GM21515 (cell line): ENCODE measurements at regions not wholly inside any gene's neighbourhood (a gene's known extent, or its start where the extent isn't known, plus 50 kb on each side); places are given as distances from the start of the nearest gene placed in this dataset.
"Not testable (repeated sequence)": the region's sequence is repeated elsewhere in the genome, so short reads cannot be mapped to it uniquely, and the experiment has no call there.

Experiments
- ATAC-seq: cut with Tn5 transposase; IDR thresholded peaks from one replicate; pipeline ENCODE4 v1.9.1; 2021; ENCODE audit not compliant: unreplicated experiment

DNA sequence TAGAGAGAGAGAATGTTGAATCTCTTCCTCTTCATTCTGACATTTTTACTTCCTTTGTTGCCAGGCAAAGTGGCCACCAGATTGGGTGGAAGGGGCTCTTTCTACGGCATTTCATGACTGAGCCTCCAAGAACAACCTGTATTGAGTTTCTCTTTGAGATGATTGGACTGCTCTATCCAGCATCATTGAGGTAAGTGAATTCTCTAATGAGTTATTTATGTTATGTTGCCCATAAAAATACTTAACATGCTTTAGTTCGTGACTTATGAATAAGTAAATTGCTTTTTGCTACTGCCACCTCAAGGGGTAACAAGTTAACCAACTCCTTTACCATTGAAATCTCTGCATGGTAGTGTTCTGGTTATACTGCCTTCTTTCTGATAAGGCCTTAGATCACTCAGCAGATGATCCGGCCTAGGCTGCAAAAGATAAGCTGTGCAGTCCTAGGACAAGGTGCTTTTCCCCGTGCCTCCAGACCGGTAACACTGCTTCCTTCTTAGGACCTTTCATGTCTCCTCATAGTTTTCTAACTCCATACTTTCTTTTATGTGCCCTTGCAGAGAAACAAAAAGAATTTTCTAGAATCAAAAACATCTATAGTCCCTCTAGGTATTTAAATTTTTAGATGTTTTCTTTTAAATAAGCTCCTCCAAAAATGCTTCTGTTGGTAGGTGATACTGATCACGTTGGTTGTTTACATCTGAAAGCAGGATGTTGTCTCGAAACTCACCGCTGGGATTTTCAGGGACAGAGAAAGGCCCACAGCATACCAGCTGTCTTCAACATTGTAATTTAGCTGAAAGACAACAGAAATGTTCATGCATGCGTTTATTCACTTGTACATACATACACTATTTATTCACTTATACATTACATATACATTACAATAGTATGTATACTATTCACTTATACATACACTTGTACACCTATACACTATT lies 157.1 kb upstream of the RBPJ start:
- no peak for ATAC-seq

DNA sequence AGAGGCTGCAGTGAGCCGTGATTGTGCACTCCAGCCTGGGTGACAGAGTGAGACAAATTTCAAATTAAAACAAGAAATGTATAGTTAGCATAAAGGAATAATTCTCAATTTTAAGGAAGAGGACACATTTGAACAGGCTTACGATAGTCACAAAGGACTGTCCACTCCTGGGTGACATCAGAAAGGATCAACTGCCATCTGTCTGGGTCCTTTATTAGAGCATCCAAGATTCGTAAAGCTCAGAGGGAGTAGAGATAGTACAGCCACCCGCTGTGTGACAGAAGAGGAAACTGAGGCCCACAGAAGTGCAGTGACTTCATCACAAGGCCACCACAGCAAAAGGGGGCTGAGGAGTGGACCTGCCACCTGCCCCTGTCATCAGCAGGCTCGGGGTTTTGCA lies 149.3 kb upstream of the RBPJ start:
- ATAC-seq: no peak

DNA sequence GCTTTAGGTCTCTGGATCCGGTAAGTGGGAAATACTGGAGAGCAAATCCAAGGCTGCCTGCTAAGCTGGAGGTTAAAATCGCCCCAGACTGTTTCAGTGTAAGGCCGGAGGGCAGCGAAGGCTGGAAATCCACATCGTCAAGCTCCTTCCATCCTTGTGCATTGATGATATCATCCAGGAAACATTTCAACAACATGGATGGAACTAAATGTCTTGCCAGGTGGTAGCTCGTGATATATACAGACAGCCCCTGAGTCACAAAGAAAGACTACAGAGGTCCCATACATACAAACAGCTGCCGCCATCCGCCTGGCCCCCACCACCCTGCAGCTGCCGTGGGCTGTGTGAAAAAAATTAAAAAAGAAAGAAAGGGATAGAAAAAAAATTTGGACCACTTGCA lies 148.9 kb upstream of the RBPJ start:
- ATAC-seq: no peak

DNA sequence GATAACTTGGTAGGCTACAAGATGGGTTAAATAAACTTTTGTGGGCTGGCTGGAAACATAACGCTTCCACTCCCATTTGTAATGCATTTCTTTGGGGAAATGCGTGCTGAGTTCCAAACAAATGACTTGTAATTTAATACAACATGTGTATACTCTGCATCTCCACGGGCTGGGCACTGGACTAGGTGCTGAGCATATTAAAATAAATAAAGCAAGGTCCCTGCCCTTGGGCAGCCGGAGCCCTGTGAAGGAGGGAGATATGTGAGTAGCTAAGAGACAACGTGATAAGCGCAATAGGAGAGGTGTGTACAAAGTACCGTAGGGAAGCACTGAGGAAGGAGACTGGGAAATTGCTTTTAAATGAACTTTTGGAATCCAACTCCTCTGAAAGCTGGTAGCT lies 147.2 kb upstream of the RBPJ start:
- no peak for ATAC-seq

DNA sequence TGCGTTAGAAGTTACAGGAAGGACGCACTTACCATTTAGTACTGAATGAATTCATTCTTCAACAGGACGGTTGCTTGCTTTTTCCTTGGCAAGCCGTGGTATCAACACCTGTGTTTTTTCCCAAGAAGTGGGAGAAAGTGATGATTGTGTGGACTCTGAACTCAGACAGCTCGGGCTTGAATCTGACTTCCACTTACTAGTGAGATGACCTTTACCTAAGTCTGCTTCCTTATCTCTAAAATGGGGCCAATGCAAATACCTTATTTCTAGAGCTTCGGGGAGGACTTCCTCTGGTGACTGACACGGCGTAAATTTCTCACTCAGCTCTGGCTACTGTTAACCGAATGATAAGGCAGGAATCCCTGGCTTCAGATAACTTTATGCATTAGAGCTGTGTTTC lies 146.8 kb upstream of the RBPJ start:
- ATAC-seq: no peak

DNA sequence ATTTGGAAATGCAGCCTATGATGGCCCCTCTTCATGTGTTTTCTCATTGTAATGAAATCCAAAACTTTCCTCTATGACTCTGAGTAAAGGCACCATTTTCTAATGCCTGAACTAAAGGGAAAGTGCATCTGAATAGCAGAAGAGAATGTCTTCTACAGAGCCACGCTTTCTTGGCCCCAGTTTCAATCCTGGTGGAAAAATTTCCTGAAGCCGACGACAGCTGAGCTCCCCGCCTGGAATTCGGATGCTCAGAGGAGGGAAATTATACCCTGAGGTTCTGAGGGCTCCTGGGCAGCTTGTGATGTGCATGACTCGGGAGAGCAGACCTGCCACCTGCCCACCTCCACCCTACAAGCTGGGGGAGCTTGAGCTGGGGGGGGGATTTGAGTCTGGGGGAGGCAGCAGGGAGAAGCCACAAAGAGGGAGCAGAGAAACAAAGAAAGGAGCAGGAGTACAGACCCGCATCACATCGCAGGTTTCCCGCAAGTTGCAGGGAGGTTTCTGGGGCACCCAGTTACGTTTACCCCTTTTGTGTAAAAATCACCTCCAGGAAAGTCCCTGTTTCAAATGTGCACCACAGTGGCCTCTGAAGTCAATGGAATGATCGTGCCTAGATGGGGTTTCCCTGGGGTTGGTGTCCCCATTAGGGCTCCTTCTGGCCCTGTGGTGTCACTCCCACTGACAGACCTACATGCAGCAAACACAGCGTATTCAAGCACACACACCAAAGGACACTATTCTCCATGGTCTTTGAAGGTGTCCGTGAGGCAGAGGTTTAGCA lies 145.6 kb upstream of the RBPJ start:
- no peak for ATAC-seq

DNA sequence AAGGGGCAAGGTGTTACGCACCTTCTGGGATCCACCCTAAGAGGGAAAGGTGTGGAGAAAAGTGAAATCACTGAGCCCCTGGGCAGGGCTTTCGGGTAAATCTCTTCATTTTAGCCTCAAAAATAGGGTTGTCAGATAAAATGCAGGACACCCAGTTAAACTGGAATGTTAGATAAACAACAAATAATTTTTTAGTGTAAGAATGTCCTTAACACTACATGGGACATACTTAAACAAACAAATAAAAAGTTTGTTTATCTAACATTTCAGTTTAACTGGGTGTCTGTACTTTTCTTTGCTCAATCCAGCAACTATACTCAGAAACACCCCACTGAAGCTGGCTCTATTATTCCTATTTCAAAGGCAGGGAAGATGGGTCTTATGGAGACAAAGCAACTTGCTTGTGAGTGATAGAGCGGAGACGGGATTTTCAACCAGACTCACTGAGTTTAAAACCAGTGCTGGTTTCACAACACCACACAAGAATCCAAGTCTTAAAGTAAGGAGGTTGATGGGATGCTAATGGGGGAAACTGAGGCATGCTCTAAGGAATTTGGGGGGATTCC lies 144.8 kb upstream of the RBPJ start:
- no peak for ATAC-seq

DNA sequence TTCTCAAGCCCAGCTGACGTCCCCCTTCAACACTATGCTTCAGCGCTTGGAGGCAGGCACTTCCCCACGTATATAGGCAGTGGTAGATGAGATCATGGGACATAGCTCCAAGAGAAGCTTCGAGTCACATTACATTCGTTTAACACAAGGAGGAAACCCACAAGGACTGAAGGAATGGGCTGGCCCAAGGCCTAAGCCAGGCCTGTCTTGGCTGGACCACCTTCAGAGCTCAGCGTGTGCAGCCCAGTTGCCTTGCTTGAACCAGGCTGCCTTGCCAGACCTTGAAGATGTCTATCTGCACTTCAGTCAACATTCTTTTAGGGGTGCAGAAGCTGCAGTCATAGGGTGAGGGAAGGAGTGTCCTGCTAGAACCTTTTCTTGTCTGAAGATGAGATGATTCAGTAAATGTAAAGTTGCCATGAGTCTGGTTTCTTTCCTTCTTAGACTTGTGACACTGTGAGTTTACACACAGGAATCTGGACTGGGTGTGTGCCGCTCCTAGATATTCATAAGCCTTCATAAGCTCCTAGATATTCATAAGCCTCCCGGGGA lies 144.1 kb upstream of the RBPJ start:
- ATAC-seq: no peak

DNA sequence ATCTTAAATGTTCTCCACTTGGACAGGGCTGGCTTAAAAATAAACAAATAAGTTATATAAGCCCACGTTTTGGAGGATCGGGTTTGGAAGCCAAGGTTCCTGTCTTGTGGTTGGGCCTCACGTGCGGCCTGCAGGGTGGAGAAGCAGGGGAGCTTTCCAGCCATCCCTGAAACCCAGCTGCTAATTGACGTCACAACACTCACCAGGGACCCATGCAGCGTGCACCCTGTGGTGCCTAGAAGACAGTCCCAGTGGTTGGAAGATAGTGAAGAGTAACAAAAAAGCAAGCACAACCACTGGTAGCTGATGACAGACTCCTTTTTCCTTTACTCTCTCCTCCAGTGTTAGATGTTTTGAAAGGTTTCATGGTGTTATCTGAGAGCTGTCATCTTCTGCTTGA lies 142.0 kb upstream of the RBPJ start:
- peak; percentile 33 for ATAC-seq

DNA sequence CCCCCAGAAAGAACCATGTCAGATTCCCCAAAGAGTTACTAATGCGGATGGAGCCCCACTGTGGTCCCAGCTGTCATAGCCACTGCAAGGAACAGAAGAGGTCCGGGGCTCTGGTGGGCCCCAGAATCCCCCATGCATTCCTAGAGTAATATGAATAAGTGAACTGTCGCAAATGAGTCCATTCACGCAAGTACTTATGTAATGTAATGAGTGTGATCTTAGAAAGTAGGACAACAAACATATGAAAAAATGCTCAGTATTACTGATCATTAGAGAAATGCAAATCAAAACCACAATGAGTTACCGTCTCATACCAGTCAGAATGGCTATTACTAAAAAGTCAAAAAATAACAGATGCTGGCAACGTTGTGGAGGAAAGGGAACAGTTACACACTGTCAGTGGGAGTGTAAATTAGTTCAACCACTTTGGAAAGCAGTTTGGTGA lies 141.5 kb upstream of the RBPJ start:
- ATAC-seq: peak; percentile 64

DNA sequence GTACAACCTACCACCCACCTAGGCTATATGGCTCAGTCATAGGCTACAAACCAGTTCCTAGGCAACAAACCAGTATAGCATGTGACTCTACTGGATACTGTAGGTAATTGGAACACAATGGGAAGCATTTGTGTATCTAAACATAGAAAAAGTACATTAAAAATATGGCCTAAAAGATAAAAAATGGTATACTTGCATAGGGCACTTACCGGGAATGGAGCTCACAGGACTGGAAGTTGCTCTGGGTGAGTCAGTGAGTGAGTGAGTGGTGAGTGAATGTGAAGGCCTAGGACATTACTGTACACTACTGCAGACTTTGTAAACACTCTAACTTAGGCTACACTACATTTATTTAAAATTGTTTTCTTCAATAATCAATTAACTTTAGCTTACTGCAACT lies 139.2 kb upstream of the RBPJ start:
- ATAC-seq: no peak

DNA sequence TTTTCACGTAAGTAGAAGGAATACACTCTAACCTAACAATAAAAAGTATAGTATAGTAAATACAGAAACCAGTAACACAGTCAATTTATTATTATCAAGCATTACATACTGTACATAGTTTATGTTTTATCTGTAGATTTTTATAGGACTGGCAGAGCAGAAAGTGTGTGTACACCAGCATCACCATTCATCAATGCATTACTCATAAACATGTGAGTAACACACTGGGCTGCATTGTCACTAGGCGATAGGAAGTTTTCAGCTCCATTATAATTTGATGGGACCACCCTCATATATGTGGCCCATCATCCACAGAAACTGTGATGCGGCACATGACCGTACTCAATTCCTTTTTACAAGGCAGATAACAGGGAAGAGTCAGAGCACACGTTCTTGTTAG lies 137.8 kb upstream of the RBPJ start:
- ATAC-seq: no peak

DNA sequence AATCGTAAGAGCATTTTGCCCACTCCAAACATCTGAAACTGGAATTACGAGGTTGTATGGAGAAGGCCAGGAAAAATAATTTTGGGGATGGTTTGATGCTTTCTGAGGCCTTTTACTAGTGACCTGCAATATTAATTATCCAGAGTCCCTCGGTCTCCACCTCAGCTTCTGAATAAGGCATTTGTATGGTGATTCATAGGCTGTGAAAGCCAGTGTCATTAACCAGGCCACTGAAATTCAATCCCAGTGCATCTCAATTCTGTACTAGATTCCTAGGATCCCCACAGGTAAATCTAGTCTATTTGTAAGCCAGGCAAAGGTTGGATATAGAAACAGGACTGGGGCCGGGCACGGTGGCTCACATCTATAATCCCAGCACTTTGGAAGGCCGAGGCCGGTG lies 135.4 kb upstream of the RBPJ start:
- no peak for ATAC-seq

DNA sequence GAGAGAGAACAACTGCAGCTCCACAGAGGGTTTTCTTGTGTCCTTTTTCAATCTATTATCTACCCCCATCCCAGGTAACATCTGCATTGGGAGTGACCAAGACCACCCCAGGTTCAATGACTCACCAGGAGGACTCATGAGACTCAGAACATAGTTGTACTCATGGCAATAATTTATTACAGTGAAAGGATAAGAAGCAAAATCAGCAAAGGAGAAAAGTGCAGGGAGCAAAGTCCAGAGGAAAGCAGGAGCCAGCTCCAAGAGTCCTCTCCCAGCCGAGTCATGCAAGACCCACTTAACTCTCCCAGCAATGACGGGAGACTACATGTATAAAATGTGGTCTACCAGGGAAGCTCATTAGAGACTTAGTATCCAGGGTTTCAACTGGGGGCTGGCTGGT lies 129.5 kb upstream of the RBPJ start:
- ATAC-seq: no peak

DNA sequence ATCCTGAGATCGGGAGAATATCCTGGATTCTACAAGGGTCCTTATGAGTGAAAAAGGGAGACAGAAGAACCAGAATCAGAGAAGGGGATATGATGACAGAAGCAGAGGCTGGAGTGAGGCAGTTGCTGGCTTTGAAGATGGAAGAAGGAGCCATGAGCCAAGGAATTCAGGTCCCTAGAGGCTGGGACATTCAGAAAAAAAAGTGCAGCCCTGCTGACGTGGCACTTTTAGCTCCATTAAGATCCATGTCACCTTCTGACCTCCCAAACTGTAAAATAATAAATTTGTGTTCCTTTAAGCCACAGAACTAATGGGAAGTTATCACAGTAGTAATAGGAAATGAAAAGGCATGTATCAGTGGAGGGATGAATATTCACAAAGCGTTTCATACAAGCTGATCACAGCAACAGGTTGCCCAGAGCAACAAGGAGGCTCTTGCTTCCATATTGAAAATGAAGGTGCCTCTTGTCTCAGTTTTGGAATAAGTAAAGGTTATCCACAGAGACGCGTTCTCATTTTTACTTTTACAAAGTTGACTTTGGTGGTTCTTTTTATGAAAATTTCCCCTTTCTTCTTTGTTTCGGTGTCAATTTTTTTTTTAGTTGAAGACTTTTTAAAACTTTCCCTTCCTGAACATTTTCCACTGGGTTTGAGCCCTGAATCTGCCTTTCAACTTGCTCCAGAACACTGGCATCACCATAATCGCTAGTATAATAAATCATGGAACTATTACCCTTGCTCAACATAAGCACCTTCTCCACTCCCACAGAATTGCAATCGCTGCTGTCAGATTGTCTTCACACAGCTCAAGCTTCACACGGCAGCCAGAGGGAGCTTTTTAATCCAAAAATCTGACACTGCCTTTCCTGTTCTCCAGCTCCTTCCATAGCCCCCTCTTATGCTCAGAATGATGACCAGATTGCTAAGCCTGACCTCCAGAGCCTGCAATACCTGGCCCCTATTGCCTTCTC lies 127.6 kb upstream of the RBPJ start:
- peak; percentile 43 for ATAC-seq

DNA sequence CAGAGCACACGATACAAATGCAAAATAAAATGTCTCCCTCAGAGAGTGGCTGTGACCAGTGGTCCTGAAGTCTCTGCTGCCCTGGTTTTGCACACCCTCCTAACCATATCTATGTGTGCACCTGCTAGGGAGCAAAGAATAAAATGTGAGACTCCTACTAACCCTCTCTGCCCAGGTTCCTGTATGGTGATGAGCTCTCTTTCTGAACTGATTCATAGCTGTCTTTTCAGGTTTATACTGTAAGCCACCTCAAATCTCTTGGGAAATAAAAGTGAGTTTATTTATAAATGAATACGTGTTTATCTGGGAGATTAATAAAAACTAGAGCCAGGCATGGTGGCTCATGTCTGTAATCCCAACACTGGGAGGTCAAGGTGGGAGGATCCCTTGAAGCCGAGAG lies 126.0 kb upstream of the RBPJ start:
- ATAC-seq: no peak

DNA sequence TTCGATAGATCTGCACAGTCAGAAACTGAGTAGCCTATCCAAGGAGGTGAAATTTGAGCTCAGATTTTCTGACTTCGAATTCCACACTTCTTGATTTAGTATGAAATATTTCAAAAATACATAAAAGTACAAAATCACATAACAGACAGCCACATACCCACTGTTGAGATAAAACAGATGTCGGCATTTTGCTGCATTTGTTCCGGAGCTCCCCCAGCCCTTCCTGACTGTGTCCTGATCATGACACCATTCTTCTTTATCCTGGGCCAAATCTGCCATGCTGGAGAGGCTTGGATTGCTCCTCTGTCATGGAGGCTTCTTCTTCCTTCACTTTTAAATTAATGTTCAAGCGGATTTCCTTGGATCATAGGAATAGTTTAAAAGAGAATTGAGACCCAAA lies 124.2 kb upstream of the RBPJ start:
- ATAC-seq: no peak

DNA sequence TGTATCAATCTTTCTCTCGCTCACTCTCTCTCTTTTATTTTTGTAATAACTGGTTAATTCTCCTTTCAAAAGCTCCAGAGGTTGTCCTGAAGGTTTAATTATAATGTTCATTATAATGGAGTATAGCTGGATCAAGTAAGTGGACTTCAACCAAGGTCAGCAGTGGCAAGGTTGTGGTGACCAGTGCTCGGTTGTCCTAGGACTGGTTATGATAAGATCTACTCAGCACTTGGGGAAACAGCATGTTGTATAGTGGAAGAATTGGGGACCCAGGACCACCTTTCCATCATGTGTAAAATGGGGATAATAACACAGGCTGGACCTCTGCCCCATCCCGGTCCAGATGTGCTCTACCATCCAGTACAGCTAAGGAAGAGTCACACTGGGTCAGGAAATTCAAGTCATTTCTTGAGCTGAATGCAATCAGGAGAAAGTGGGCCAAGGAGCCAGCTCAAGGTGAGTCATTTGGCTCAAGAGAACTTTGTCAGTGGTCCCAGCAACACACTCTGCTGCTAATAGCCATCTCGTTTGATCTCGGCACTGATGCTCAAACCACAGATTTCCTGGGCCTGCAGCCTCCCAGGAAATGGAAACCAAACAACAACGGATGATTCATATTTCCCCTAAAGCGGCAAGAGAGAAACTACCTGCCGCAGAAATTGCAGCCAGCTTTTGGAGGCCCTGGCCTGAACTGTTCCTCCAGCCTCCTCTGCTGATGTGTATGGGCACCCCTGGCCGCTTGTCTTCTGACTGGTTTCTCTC lies 123.6 kb upstream of the RBPJ start:
- peak; percentile 72 for ATAC-seq

DNA sequence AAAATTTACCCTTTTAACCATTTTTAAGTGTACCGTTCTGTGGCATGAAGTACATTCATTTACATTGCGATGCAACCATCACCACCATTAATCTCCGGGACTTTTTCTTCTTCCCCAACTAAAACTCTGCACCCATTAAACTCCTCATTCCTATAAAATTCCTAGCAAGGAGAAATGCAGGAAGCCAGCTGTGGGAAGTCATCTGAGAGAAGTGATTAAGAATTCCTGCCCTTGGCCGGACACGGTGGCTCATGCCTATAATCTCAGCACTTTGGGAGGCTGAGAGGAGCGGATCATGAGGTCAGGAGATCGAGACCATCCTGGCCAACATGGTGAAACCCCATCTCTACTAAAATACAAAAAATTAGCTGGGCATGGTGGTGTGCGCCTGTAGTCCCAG lies 121.9 kb upstream of the RBPJ start:
- ATAC-seq: not testable (repeated sequence)

DNA sequence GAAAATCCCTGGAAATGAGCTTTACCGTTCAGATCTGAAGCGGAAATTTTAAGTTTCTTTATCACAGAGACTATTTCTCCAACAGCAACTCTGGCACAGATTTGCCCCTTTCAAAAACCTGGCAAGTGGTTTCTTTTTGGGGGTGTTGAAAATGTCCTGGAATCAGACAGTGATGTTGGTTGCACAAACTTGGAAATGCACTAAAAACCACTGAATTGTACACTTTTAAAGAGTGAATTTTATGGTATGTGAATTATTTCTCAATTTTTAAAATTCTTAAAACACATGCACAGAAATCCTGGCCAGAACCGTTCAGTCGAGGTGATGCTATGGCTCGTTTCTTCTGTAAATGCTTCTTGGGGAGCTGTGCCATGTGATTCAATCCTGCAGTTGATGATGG lies 121.2 kb upstream of the RBPJ start:
- ATAC-seq: no peak
